Stimulated activated CD8-positive, alpha-beta memory T cell treated with anti-CD3 and anti-CD28 coated beads, Interleukin-15, amount 100 ng/mL, for 48 hours (primary cell): ENCODE measurements at regions not wholly inside any gene's neighbourhood (a gene's known extent, or its start where the extent isn't known, plus 50 kb on each side); places are given as distances from the start of the nearest gene placed in this dataset.

Experiments
- DNase-seq, 2 donors: peaks; one replicate each; pipeline ENCODE4 v3.0.0-alpha.2; 2020; ENCODE audit warnings: low read depth in 2 of 2

DNA sequence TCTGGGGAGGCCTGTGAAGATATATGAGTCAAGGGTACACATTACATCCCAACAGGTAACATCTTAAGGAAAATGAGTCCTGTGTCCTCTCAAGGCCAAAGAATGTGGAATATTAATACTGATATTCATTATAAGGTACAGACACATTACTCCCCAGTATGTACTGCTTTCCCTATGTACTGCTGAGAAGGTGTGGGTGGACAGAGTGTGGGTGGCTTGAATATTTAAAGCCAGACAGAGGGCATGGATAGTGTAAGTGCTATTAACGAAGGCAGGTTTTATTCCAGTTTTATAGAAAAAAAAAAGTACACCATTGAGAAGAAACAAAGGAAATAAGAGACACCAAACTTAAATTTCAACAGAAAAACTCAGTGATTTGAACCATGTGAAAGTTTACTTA is 1054.4 kb downstream of the XPNPEP1 start:
- no peak for DNase-seq

DNA sequence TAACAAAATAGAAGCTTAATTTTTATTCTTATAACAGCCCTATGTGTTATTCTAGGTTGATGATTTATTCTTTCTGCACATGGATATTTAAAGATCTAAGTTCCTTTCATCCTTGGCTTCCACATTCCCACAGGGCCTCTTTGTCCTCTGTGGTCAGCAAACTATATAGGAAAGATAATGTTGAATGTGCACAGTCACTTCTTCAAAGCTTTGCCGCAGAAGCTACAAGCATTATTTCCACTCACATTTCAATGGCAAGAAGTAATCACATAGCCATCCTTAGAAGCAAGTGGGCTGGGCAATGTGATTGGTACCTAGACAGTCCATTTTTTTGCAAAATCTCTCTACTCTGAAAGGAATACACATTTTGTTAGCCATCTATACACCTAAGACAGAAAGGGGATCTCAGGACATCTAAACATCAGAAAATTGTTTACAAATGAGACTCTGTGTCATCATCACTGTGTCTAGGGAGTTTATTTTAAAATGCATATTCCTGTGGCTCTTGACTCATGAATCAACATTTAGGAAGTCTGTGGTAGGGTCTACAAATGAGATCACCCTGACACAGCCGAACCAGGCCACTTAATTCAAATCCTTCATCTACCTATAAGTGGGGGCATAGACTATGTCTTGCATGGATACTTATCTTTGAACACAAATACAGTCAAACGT is 1060.5 kb downstream of the XPNPEP1 start:
- DNase-seq = no peak

DNA sequence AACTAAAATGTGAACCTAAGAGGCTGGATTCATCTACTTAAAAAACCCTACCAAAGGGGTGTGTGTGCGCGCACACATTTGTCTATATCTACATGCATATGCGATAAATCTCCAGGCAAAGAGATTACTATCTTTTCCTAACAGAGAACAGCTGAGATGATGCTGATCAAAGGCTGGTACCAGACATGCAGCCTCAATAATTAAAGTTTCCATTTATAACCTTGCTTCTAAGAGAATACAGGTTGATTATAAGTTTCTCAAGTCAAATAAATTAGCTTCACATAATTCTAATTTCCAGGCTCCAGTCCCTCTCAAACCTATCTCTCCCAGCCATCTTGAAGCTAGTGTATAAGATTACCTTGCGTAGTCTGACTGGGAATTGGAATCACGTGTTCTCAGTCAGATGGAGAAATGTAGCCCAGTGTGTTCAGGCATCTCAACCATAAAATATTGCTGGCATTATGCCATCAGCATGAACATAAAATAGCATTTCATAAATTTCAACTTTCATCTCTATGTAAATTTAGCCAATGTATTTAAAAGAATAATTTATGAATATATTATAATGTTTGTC is 1062.0 kb downstream of the XPNPEP1 start:
- DNase-seq = no peak

DNA sequence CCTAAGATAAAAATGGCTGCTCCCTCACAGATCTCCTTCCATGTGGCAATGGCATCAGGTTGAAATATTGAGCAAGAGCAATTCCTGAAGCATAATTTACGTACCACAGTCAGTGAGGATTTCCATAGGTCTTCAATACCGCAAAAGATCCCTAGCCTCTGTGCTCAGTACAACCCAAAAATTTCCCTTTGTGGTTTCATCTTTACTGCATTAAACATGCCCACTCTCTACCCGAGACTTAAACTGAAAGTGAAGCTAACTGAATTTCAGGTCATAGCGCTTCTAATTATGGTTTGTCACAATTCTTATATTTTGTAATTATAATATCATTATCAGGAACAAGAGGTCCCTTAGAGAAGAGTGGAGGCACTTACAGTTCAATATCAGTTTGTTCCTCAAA is 1071.1 kb downstream of the XPNPEP1 start:
- DNase-seq = no peak

DNA sequence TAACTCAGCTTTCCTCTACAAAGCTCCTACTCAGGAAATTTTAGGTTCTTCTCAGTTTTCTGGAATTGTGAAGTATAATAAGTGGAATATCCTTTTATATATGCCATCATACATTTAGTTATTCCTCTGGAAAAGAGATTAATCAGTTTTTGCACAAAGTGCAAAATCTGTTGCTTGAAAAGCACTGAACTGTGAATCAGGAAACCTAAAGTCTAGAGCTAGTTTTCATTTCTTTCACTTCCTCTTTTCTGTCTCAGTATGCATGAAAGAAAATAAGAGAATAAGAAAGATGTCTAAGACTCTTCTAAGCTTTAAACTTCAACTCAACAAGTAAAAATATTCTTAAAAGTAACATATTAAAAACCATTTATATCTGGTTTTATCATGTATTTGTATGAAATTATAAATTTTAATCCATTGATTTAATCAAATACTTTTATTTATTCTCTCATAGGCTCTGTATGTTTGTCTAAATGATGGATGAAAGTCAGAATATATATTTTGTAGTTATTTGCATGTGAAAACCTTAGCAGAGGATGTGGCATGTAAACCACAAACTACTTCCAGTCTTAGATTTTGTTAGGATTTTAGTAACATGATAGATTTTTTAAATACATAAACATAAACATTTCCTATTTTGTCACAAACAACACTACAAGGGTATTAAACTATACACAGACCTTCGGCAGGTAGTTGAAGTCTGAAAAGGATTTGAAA is 1073.0 kb downstream of the XPNPEP1 start:
- DNase-seq = no peak

DNA sequence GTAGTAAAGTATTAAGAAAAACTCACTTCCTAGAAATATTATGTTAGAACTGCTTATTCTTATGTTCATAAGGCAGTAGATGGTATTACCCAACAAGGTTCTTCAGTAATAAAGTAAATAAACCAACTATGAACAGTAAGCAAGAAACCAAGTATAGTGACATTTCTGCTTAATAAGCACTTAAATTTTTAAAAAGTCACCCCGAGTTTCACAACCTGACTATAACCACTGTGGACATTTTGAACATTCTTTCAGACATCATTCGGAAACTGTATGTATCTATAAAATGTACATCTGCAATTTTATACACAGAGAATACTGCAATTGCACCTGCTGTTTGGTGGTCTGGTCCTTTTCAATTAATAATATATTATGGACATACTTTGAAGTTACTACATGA is 1073.6 kb downstream of the XPNPEP1 start:
- DNase-seq = no peak

DNA sequence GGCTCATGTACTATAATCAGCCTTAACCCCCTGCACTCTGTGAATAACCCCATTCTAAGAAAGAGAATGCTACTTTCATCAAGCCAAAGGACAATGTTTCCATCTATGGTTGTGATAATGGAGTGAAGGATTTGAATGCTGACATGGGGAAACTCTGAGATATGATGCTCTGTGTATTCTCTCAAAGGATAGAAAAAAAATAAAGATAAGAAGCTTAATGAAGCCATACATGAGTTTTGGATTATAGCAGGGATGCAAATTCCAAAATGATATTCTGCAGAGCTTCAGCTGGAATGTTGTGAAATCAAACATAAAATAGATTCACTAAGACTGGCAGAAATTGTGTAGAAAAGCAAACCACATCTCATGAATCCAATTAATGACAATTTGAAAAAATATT is 1074.1 kb downstream of the XPNPEP1 start:
- no peak for DNase-seq

DNA sequence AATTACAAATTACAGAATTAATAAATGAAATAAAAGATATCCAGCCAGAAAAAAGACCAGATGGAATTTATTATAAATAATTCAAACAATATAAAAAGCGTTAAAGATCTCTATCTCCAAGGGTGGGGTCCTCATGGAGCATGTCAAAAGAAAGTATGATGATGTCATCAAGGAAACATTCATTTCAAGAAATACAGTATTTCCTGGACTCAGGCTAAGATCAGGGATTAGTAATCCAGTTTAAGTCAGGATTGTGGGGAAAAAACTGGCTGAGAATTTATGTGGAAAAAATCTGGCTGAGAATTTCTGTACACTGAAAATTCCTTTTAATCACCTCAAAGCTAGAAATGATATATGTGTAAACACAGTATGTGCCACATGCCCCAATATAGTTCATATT is 1075.3 kb downstream of the XPNPEP1 start:
- DNase-seq = no peak

DNA sequence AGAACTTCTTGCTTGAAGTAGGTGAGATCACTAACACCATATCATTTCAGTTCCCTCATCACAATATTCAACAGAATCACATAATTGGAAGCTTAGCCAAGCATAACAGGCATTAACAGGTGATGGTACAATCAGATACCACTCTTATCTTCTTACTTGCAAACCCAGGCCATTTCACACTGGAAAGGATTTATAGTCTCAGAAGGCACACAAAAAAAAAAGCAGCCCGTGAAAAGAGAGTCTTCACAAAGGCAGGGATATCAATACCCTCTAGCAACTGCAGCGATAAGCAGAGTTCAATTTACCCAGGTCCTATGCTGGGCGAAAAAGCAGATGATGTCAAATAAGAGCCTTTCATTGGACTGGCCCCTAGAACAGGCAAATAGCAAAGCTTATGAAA is 1082.4 kb downstream of the XPNPEP1 start:
- DNase-seq = no peak

DNA sequence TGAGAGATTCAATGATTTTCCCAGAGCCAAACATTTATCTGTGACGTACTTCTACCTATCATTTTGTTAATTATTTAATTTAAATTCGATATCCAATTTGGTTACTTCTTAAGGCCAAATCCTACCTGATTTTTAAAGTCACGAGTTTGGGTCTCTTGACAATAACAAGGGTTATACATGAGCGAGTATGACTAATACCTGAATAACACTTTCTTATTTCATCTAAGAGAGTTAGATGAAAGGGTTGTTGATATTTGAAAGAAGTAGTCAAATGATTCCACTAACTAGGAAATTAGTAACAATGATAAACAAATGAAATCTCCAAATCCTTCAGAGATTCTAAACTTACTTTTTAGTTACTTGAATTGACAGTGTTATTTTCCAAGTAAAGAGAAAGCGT is 1086.9 kb downstream of the XPNPEP1 start:
- no peak for DNase-seq

DNA sequence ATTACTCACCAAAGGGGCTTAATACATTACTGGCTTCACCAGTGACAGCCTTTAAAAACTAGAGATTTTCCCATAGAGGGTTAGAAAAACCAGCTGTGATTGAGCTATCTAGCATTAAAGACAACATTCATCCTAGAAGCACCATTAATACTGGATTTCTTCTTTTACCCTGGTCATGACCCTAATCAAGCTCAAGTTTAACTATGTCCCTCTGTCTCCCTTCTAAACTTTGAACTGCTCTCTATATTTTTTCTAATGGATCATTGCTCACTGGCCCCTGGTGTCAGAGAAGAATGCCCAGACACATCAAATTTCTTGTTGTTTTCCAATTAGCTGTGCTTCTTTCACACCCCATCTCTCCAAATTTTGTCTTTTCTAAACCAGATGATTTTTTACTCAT is 1101.3 kb downstream of the XPNPEP1 start:
- DNase-seq = no peak

DNA sequence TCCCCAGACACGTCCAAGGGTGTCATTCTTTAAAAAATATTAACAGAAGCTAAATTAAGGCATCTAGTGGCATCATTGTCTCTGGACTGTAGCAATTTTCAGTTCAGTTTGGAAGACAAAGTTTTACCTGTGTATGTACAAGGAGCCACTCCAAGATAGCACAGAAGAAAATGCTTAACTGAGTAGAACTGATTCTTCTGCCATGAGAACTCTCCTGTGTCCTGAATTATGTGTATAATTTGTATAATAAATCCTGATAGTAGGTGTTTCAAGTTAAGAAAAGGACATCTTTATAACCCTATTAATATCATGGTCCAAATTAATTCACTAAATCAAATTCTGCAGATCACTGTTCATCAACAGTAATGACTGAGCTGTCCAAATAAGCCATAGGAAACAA is 1104.0 kb downstream of the XPNPEP1 start:
- no peak for DNase-seq

DNA sequence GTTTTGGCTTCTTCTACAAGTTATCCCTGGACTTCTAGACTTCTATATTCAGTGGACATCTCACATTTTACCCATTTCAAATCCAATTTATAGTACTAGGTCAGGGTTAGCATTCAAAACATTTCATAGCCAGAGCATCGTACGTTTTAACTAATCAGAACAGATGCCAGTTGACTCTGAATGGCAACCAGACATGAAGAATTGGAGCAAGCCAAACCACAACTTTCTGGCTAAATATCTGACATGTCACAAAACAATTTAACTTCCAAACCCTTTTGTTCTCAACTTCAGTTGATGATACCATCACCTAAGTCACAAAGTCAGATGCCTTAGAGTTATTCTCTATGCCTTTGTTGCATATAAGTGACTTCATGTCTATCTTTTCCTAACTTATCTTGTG is 1105.7 kb downstream of the XPNPEP1 start:
- no peak for DNase-seq

DNA sequence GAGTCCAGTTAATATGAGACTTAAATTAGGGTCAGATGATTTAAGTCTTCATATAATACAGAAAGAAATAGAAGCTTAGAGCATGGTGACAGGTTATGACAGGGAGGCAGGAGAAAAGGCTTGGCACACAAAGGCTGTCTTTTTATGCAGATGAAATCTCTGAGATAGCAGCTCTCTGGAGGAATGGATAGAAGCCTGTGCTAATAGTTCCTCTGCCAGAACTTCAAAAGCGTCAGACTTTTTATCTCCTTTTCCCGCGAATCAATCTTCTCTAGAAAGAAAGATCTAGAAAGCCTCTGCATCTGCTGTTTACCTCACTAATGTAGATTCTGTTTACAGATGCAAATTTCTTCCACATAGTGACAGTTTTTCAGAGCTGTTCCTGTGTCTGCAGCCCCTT is 1106.2 kb downstream of the XPNPEP1 start:
- DNase-seq = no peak

DNA sequence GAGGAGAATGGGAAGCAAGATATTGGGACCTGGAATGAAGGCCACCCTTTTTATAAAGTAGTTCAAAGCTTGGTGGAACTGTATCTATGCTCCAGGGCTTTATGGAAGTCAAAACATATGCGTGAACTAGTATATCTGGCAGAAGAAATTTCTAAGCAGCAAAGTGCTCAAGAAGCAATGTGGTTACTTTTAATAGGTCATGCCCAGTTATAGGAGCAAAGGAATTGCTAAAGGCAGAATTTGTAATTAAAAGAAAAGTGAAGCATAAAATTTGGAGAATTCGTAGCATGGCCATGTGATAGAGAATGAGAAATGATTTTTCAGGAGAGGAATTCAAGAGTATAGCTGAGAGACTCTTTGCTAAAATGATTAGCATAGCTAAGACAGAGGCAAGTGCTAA is 1110.4 kb downstream of the XPNPEP1 start:
- DNase-seq = no peak

DNA sequence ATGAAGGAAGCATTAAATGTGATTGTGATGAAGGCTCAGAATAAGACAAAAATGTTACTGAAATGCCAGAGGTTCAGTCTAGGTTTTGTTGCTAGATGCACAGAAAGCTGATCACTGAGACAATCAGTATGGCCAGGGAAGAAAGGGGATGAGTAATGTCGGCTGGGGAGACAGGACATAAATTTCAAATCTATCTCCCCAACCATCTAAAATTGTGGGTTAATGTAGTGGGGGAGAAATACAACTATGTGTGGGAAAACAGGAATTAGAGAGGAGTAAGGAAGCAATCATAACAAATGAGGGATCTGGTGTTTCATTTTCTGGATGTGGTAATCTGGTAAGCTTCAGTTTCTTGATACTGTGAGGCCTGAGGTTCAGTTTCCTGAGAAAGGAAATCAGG is 1111.0 kb downstream of the XPNPEP1 start:
- DNase-seq = no peak

DNA sequence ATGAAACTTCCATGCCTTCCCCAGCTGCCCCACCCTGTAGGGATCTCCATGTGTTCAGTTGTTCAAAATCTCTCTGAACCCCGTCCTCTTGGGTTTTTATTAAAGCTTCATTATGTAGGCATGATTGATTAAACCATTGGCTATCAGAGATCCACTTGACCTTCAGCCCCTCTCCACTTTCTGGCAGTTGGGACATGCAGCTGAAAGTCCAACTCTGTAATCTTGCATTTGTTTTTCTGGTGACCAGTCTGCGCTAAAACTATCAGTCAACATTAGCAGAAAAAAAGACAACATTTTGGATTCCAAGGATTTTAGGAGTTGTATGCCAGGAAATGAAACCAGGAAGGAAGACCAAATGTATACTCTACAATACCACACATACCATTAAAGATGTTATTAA is 1115.1 kb downstream of the XPNPEP1 start:
- no peak for DNase-seq

DNA sequence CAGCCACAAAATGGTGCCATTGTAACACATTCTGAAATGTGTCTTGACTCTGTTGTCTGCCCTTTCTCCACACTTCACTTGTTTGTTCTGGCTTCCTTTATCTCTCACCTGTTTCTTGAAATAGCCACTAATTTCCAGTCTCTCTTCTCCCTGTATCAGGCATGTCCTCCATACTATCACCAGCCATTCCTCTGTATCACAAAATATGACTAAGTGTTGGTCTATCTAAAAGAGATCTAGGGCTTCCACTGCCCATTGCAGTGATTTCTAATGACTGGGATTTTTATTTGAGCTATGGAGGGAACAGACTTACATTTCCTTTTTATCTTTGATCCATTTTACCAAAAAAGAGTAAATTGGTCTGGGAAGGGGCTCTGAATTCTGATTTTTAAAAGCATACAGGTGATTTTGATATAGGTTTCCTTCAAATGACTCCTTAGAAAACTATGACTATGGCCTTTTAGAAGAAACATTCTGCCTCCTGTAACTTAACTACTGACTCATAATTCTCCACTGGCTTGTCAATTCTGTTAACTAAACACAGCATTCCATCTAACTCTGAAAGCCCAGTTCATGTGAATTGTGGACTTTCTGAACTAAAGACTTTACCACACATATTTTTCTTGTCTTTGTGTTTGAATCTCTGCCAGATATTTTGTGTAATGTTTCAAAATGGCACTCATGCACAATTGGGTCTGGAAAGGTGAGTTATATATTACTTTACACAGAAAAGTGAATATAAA is 1121.4 kb downstream of the XPNPEP1 start:
- DNase-seq = no peak

DNA sequence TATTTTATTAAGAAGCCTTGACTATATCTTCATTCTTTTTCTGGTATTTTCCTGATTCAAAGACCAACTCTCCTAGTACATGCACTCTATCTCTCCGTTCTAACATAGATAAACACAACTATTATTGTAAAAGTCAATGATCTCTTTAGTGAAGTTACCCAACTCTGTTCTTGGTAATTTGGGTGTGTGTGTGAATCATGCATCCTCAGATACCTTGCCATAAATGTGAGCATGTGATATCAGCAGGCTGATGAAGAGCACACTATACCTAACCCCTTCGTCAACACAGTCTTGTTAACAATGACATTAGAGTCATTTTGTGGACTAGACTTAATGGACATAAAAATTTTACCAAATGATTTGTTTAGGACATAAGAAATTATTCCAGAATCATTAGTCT is 1122.1 kb downstream of the XPNPEP1 start:
- DNase-seq = no peak

DNA sequence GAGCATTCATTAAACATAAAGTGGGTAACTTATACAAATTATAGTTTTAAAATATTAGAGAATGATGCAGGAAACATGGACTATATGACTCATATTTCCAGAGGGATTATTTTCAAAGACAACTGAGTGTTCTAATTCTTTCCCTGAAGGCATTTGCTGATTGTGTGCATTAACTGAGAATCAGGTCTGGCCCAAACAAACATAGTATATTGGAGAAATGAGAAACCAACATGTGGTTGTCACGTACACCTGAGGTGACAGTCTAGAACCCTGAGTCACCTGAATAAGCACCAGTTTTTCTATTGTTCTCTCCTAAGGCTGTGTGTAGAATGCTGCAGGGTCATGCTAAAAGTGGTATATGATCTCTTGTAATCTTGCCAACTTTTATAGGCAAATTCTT is 1125.7 kb downstream of the XPNPEP1 start:
- DNase-seq = no peak

DNA sequence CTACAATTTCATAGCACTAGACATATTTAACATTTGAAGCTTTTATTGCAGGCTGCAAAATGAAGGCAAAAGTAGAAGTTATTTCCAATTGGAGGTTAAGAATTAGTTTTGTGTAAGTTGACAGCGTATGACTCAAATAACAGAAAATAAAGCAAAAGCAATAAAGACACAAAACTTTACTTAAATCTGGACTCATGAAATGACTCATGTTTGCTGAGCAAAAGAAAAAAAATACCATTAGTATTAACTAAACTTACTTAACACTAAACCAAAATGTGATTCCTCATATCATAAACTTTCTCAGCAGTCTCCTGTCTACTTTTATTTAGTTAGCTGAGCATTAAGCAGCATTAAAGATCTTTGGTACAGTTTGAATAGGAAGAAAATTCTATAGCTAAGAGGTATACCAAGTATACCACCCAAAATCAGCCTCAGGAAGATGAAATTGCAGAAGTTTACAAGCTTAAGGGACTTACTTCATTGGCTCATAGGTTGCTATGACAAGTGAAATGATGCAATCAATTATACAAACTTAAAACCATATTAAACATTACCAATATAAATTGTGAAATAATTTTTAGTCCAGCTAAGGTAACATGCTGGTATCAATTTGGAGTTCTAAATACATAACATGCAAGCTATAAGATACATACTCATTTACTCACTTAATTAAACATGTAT is 1131.4 kb downstream of the XPNPEP1 start:
- no peak for DNase-seq

DNA sequence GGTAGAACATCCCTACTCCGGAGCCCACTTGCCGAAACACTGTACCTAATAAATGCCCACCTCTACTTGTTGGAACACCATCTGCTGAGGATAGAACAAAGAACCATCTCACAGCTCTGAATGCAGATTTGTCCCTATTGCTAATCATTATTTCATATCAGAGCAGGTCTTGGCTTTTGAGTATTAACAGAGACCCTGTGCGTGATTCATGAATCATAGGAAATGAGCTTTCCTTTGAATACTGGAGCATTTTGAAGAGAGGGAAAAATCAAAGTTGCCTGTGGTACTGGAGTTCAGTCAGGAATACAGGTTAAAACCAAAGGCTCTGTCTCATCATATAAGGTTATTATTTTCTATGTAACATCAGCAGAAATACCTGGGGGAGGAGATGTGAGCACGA is 1132.3 kb downstream of the XPNPEP1 start:
- no peak for DNase-seq
